IMR-90 (cell line): ENCODE measurements at regions not wholly inside any gene's neighbourhood (a gene's known extent, or its start where the extent isn't known, plus 50 kb on each side); places are given as distances from the start of the nearest gene placed in this dataset.

Experiments used
- ATAC-seq: fragments of 200-7000 bp; cut with Tn5 transposase; 2 replicates; pipeline ENCODE4 v1.9.1; 2020; ENCODE audit warnings: low read depth, mild to moderate bottlenecking, moderate library complexity
- BruUV-seq: library from RNA; stranded (reverse); fragments of 400-500 nt; replicated peaks from 2 replicates; lab custom pipeline; 2021; lab: Mats Ljungman, UMichigan
- CTCF ChIA-PET: fragments of 300-600 bp; formaldehyde crosslinking; extraction: SDS; loops from one replicate; lab custom pipeline; 2021; ENCODE audit warnings: antibody characterized with exemption; lab: Yijun Ruan, JAX
- POLR2A ChIA-PET: fragments of 300-600 bp; sonication (Branson Sonifier 250); formaldehyde crosslinking; loops from one replicate; lab custom pipeline; 2022; ENCODE audit warnings: antibody characterized with exemption; ENCODE audit not compliant: unreplicated experiment; lab: Charles Lee
- DNase-seq: peaks from one replicate; pipeline ENCODE4 v3.0.0; 2013
- H2AFZ ChIP-seq: replicated peaks from 2 replicates; pipeline ENCODE3; 2013; ENCODE audit warnings: low read length, mild to moderate bottlenecking; ENCODE audit not compliant: poor library complexity
- H2AK5ac ChIP-seq: 2 replicates; pipeline ENCODE4 v1.6.1; 2013; ENCODE audit warnings: low read depth, low read length, inconsistent platforms
- H2AK9ac ChIP-seq: replicated peaks from 2 replicates; pipeline ENCODE3; 2013; ENCODE audit warnings: mild to moderate bottlenecking, low read depth, low read length, moderate library complexity; ENCODE audit not compliant: poor library complexity
- H2BK120ac ChIP-seq: 2 replicates; pipeline ENCODE4 v1.6.1; 2013; ENCODE audit warnings: low read depth, low read length, inconsistent platforms
- H2BK15ac ChIP-seq: 3 replicates; pipeline ENCODE4 v1.6.1; 2013; ENCODE audit warnings: low read depth, low read length, inconsistent platforms
- H2BK20ac ChIP-seq: 2 replicates; pipeline ENCODE4 v1.6.1; 2013; ENCODE audit warnings: low read depth, mild to moderate bottlenecking, inconsistent platforms, low read length, moderate library complexity
- H2BK5ac ChIP-seq: 2 replicates; pipeline ENCODE4 v1.6.1; 2013; ENCODE audit warnings: mild to moderate bottlenecking, low read depth, low read length, inconsistent platforms; ENCODE audit not compliant: poor library complexity, severe bottlenecking
- H3K14ac ChIP-seq: replicated peaks from 2 replicates; pipeline ENCODE4 v1.6.1; 2013; ENCODE audit warnings: low read depth, low read length, inconsistent platforms
- H3K18ac ChIP-seq: 2 replicates; pipeline ENCODE4 v1.6.1; 2013; ENCODE audit warnings: low read depth, low read length, control low read depth
- H3K23ac ChIP-seq: 2 replicates; pipeline ENCODE4 v1.6.1; 2013; ENCODE audit warnings: low read depth, low read length, inconsistent platforms
- H3K27ac ChIP-seq: 2 replicates; pipeline ENCODE4 v1.5.1; 2013; ENCODE audit warnings: mild to moderate bottlenecking, control low read depth, low read length; ENCODE audit not compliant: insufficient read depth
- H3K27me3 ChIP-seq: 2 replicates; pipeline ENCODE4 v1.6.1; 2013; ENCODE audit warnings: low read length; ENCODE audit not compliant: control insufficient read depth, insufficient read depth
- H3K36me3 ChIP-seq: 2 replicates; pipeline ENCODE4 v1.6.1; 2013; ENCODE audit warnings: low read length, mixed read lengths; ENCODE audit not compliant: control insufficient read depth, insufficient read depth
- H3K4ac ChIP-seq: 2 replicates; pipeline ENCODE4 v1.6.1; 2013; ENCODE audit warnings: low read depth, low read length, inconsistent platforms
- H3K4me1 ChIP-seq: 2 replicates; pipeline ENCODE4 v1.6.1; 2013; ENCODE audit warnings: low read length, mixed read lengths; ENCODE audit not compliant: control insufficient read depth, insufficient read depth
- H3K4me2 ChIP-seq: 2 replicates; pipeline ENCODE4 v1.6.1; 2013; ENCODE audit warnings: low read depth, mild to moderate bottlenecking, control low read depth, low read length, moderate library complexity
- H3K4me3 ChIP-seq: 2 replicates; pipeline ENCODE4 v1.5.1; 2013; ENCODE audit warnings: low read depth, mild to moderate bottlenecking, control low read depth, low read length, moderate library complexity; ENCODE audit not compliant: insufficient read depth
- H3K56ac ChIP-seq: 2 replicates; pipeline ENCODE4 v1.6.1; 2013; ENCODE audit warnings: low read length, inconsistent platforms; ENCODE audit not compliant: insufficient read depth; ENCODE audit errors: extremely low read depth
- H3K79me1 ChIP-seq, 2 experiments: 2 replicates each; pipeline ENCODE4 v1.6.1; 2013; ENCODE audit warnings: low read length in 2 of 2, inconsistent platforms in 1 of 2, low read depth in 1 of 2
- H3K9ac ChIP-seq: 2 replicates; pipeline ENCODE4 v1.6.1; 2013; ENCODE audit warnings: low read depth, low read length, control low read depth
- H3K9me1 ChIP-seq: 2 replicates; pipeline ENCODE4 v1.6.1; 2013; ENCODE audit warnings: low read length, inconsistent platforms; ENCODE audit not compliant: insufficient read depth
- H3K9me3 ChIP-seq: 2 replicates; pipeline ENCODE4 v1.6.1; 2013; ENCODE audit warnings: low read length; ENCODE audit not compliant: control insufficient read depth, insufficient read depth
- H4K20me1 ChIP-seq: 2 replicates; pipeline ENCODE4 v1.6.1; 2013; ENCODE audit warnings: low read length, inconsistent platforms; ENCODE audit not compliant: insufficient read depth
- H4K5ac ChIP-seq: 2 replicates; pipeline ENCODE4 v1.6.1; 2013; ENCODE audit warnings: mild to moderate bottlenecking, low read depth, low read length, control low read depth
- H4K8ac ChIP-seq, 2 experiments: 2 replicates each; pipeline ENCODE4 v1.6.1; 2013; ENCODE audit warnings: low read depth in 2 of 2, low read length in 2 of 2, control low read depth in 1 of 2, inconsistent platforms in 1 of 2
- H4K91ac ChIP-seq: 2 replicates; pipeline ENCODE4 v1.6.1; 2013; ENCODE audit warnings: low read depth, low read length, inconsistent platforms; ENCODE audit not compliant: insufficient read depth
- BHLHE40 ChIP-seq: fragments of 150-350 bp; IDR thresholded peaks from 2 replicates; pipeline ENCODE4 v1.6.1; 2016; ENCODE audit warnings: mild to moderate bottlenecking, low read depth, low read length
- CEBPB ChIP-seq: IDR thresholded peaks from 2 replicates; pipeline ENCODE4 v1.6.1; 2012; ENCODE audit warnings: low read depth, low read length, improper control_type of control experiment
- CHD1 ChIP-seq: IDR thresholded peaks from 2 replicates; pipeline ENCODE4 v1.6.1; 2012; ENCODE audit warnings: low read depth, low read length, improper control_type of control experiment
- FOS ChIP-seq: fragments of 150-350 bp; IDR thresholded peaks from 2 replicates; pipeline ENCODE4 v1.6.1; 2016; ENCODE audit warnings: low read depth, low read length
- MAFK ChIP-seq: IDR thresholded peaks from 2 replicates; pipeline ENCODE4 v1.6.1; 2012; ENCODE audit warnings: low read depth, low read length, improper control_type of control experiment
- MAZ ChIP-seq: IDR thresholded peaks from 2 replicates; pipeline ENCODE4 v1.6.1; 2012; ENCODE audit warnings: low read depth, mild to moderate bottlenecking, low read length, improper control_type of control experiment, moderate library complexity, borderline replicate concordance
- MXI1 ChIP-seq: IDR thresholded peaks from 2 replicates; pipeline ENCODE4 v1.6.1; 2012; ENCODE audit warnings: low read depth, mild to moderate bottlenecking, low read length, moderate library complexity, borderline replicate concordance
- NFE2L2 ChIP-seq: fragments of 150-350 bp; IDR thresholded peaks from 2 replicates; pipeline ENCODE4 v1.6.1; 2016; ENCODE audit warnings: low read depth, mild to moderate bottlenecking, low read length
- POLR2A ChIP-seq: IDR thresholded peaks from 2 replicates; pipeline ENCODE4 v1.6.1; 2012; ENCODE audit warnings: mild to moderate bottlenecking, low read depth, low read length
- RAD21 ChIP-seq: IDR thresholded peaks from 2 replicates; pipeline ENCODE4 v1.6.1; 2012; ENCODE audit warnings: low read length, improper control_type of control experiment
- RCOR1 ChIP-seq: IDR thresholded peaks from 2 replicates; pipeline ENCODE4 v1.6.1; 2012; ENCODE audit warnings: mild to moderate bottlenecking, low read length, improper control_type of control experiment; ENCODE audit not compliant: insufficient replicate concordance
- RFX5 ChIP-seq: IDR thresholded peaks from 2 replicates; pipeline ENCODE4 v1.8.0; 2012; ENCODE audit warnings: low read depth, mild to moderate bottlenecking, low read length, moderate library complexity
- SMC3 ChIP-seq: fragments of 150-350 bp; IDR thresholded peaks from 2 replicates; pipeline ENCODE4 v1.6.1; 2016; ENCODE audit warnings: low read depth, mild to moderate bottlenecking, antibody characterized with exemption, low read length, moderate library complexity
- WGBS, 2 experiments: methylation state at CpG; one replicate each; pipeline versions ENCODE4 v1.1.5 to v1.1.7; 2013; ENCODE audit warnings: missing lambda C conversion rate in 2 of 2; ENCODE audit not compliant: insufficient read length in 1 of 2; ENCODE audit errors: extremely low coverage in 2 of 2; 5-methylcytosine and 5-hydroxymethylcytosine counted together
- dilution Hi-C: fragments of 300-500 bp; cut with HindIII; formaldehyde crosslinking; loops from one replicate; pipeline ENCODE4 v1.14.3; 2018; ENCODE audit warnings: low sequenced_read_pairs; ENCODE audit not compliant: unreplicated experiment
- in situ Hi-C: fragments of 300-500 bp; cut with MboI; formaldehyde crosslinking; loops from 3 replicates; pipeline ENCODE4 v1.14.3; 2019; ENCODE audit warnings: low sequenced_read_pairs, inconsistent platforms, mixed read lengths
- intact Hi-C: fragments of 100-400 bp; cut with micrococcal nuclease; formaldehyde crosslinking; loops from 2 replicates; pipeline ENCODE4 v1.10.0; 2022
- TF ChIP-seq, protein P1 (sequence below): fragments of 150-350 bp; IDR thresholded peaks from 2 replicates; pipeline ENCODE4 v1.6.1; 2017; ENCODE audit warnings: mild to moderate bottlenecking, antibody characterized with exemption, low read length, low read depth
- TF ChIP-seq, protein P2 (sequence below): fragments of 150-350 bp; IDR thresholded peaks from 2 replicates; pipeline ENCODE4 v1.6.1; 2016; ENCODE audit warnings: low read depth, mild to moderate bottlenecking, low read length, moderate library complexity, borderline replicate concordance
- TF ChIP-seq, protein P3 (sequence below): conservative IDR thresholded peaks from 2 replicates; pipeline ENCODE4 v1.5.1; 2012; ENCODE audit warnings: mild to moderate bottlenecking, low read depth, low read length, improper control_type of control experiment

DNA sequence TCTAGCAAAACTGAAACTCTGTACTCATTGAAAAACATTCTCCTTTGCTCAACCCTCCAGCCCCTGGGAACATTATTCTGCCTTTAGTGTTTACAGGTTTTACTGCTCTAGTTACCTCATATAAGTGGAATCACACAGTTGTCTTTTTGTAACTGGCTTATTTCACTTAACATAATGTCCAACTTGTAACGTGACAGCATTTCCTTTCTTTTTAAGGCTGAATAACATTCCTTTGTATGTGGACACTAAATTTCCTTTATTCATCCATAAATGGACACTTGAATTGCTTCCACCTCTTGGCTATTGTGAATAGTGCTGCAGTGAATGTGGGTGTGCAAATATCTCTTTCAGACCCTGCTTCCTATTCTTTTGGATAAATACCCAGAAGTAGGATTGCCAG is 144.9 kb downstream of the ACTR3 start:
- intact Hi-C loops, result no loop called here
- in situ Hi-C loops, result no loop called here
- H2AFZ ChIP-seq, result no peak overlapping the region
- H4K5ac ChIP-seq, result no peak overlapping the region
- CTCF ChIA-PET, result no interaction called here
- H4K20me1 ChIP-seq, result no peaks in the 10 kb centered on the region
- no peak overlapping the region for H3K56ac ChIP-seq
- H4K91ac ChIP-seq, result no peak overlapping the region
- no peak overlapping the region for H3K14ac ChIP-seq
- H3K79me1 ChIP-seq, result no peaks in the 10 kb centered on the region
- dilution Hi-C loops, result no loop called here
- no peak overlapping the region for H4K8ac ChIP-seq
- no peaks in the 10 kb centered on the region for H3K9me3 ChIP-seq
- H3K9ac ChIP-seq, result no peak overlapping the region
- H2BK5ac ChIP-seq, result no peak overlapping the region
- no peak overlapping the region for H3K18ac ChIP-seq
- H3K23ac ChIP-seq, result no peak overlapping the region
- no peak overlapping the region for H2AK9ac ChIP-seq
- H2BK15ac ChIP-seq, result no peak overlapping the region
- no peak overlapping the region for H2AK5ac ChIP-seq
- H3K4ac ChIP-seq, result no peak overlapping the region
- no peak for TF ChIP-seq SMC3
- TF ChIP-seq, protein P1, sequence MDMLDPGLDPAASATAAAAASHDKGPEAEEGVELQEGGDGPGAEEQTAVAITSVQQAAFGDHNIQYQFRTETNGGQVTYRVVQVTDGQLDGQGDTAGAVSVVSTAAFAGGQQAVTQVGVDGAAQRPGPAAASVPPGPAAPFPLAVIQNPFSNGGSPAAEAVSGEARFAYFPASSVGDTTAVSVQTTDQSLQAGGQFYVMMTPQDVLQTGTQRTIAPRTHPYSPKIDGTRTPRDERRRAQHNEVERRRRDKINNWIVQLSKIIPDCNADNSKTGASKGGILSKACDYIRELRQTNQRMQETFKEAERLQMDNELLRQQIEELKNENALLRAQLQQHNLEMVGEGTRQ, result no peak
- TF ChIP-seq MXI1, result no peak
- TF ChIP-seq, protein P2, sequence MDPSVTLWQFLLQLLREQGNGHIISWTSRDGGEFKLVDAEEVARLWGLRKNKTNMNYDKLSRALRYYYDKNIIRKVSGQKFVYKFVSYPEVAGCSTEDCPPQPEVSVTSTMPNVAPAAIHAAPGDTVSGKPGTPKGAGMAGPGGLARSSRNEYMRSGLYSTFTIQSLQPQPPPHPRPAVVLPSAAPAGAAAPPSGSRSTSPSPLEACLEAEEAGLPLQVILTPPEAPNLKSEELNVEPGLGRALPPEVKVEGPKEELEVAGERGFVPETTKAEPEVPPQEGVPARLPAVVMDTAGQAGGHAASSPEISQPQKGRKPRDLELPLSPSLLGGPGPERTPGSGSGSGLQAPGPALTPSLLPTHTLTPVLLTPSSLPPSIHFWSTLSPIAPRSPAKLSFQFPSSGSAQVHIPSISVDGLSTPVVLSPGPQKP, result no peak
- TF ChIP-seq MAFK, result no peak
- TF ChIP-seq POLR2A, result no peak
- TF ChIP-seq BHLHE40, result no peak
- TF ChIP-seq CEBPB, result no peak
- TF ChIP-seq CHD1, result no peak
- no peak for TF ChIP-seq FOS
- TF ChIP-seq, protein P3, sequence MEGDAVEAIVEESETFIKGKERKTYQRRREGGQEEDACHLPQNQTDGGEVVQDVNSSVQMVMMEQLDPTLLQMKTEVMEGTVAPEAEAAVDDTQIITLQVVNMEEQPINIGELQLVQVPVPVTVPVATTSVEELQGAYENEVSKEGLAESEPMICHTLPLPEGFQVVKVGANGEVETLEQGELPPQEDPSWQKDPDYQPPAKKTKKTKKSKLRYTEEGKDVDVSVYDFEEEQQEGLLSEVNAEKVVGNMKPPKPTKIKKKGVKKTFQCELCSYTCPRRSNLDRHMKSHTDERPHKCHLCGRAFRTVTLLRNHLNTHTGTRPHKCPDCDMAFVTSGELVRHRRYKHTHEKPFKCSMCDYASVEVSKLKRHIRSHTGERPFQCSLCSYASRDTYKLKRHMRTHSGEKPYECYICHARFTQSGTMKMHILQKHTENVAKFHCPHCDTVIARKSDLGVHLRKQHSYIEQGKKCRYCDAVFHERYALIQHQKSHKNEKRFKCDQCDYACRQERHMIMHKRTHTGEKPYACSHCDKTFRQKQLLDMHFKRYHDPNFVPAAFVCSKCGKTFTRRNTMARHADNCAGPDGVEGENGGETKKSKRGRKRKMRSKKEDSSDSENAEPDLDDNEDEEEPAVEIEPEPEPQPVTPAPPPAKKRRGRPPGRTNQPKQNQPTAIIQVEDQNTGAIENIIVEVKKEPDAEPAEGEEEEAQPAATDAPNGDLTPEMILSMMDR, result no peak
- no peak for TF ChIP-seq RFX5
- TF ChIP-seq RAD21, result no peak
- TF ChIP-seq MAZ, result no peak
- TF ChIP-seq RCOR1, result no peak
- no peak for TF ChIP-seq NFE2L2
- WGBS, 2 experiments, result no CpG with 5 or more reads among the region's 1 CpG
- no peaks in the 10 kb centered on the region for H3K4me1 ChIP-seq
- H2BK20ac ChIP-seq, result no peak overlapping the region
- BruUV-seq, result no TSS peak
- no peak for ATAC-seq
- H3K27ac ChIP-seq, result no peak overlapping the region
- no peaks in the 10 kb centered on the region for H3K9me1 ChIP-seq
- no peak overlapping the region for H3K4me3 ChIP-seq
- no peaks in the 10 kb centered on the region for H3K36me3 ChIP-seq
- DNase-seq, result no peak
- H3K4me2 ChIP-seq, result no peak overlapping the region
- peaks cover 12% of the 10 kb centered on the region for H3K27me3 ChIP-seq
- POLR2A ChIA-PET, result no interaction called here
- no peak overlapping the region for H2BK120ac ChIP-seq
